PFSK-1 (cell line): ENCODE measurements at regions not wholly inside any gene's neighbourhood (a gene's known extent, or its start where the extent isn't known, plus 50 kb on each side); places are given as distances from the start of the nearest gene placed in this dataset.

Source experiments
- FOXP2 ChIP-seq: optimal IDR thresholded peaks from 2 replicates; pipeline ENCODE3; 2011; ENCODE audit warnings: borderline replicate concordance, control low read depth, inconsistent platforms; ENCODE audit not compliant: insufficient read depth; ENCODE audit errors: extremely low read length, extremely low read depth
- POLR2AphosphoS5 ChIP-seq: IDR thresholded peaks from 2 replicates; pipeline ENCODE4 v1.6.1; 2012; ENCODE audit warnings: low read depth, mild to moderate bottlenecking, control low read depth, low read length, moderate library complexity
- SIN3A ChIP-seq: IDR thresholded peaks from 2 replicates; pipeline ENCODE4 v1.6.1; 2012; ENCODE audit warnings: mild to moderate bottlenecking, low read length, moderate library complexity, borderline replicate concordance; ENCODE audit not compliant: insufficient read depth
- TAF1 ChIP-seq: IDR thresholded peaks from 2 replicates; pipeline ENCODE4 v1.6.1; 2012; ENCODE audit warnings: low read length, control low read depth, borderline replicate concordance; ENCODE audit not compliant: insufficient read depth
- TF ChIP-seq, protein P1 (sequence below), 2 experiments: IDR thresholded peaks; 2 replicates each; pipeline versions ENCODE4 v1.6.1 to v1.8.0; 2011 to 2012; ENCODE audit warnings: low read depth in 2 of 2, low read length in 2 of 2, control low read depth in 1 of 2, inconsistent platforms in 1 of 2, mild to moderate bottlenecking in 1 of 2, moderate library complexity in 1 of 2; ENCODE audit not compliant: insufficient read depth in 1 of 2

DNA sequence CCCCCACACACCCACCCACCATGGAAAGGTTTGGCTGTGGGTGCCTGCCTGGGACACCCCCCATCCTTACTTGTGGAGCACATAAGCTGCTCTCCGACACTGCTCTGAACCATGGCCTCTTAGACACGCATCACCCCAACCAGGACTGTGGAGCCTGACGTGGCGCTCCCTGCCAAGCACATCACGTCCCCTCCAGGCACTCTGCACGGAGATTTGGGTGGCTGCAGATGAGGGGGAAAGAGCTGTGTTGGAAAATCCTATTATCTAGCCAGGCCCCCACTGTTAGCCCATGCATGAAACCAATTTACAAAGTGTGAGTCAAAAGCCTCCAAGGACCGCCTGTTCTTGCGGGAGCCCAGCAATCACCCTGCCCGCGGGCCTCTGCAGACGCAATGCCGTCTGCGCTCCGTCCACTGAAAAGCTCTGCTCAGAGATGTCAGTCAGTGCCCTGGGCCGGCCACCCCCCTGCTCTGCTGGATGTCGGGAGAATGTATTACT lies 163.4 kb upstream of the NECTIN1 start:
- TF ChIP-seq FOXP2 = no peak
- TF ChIP-seq, protein P1, sequence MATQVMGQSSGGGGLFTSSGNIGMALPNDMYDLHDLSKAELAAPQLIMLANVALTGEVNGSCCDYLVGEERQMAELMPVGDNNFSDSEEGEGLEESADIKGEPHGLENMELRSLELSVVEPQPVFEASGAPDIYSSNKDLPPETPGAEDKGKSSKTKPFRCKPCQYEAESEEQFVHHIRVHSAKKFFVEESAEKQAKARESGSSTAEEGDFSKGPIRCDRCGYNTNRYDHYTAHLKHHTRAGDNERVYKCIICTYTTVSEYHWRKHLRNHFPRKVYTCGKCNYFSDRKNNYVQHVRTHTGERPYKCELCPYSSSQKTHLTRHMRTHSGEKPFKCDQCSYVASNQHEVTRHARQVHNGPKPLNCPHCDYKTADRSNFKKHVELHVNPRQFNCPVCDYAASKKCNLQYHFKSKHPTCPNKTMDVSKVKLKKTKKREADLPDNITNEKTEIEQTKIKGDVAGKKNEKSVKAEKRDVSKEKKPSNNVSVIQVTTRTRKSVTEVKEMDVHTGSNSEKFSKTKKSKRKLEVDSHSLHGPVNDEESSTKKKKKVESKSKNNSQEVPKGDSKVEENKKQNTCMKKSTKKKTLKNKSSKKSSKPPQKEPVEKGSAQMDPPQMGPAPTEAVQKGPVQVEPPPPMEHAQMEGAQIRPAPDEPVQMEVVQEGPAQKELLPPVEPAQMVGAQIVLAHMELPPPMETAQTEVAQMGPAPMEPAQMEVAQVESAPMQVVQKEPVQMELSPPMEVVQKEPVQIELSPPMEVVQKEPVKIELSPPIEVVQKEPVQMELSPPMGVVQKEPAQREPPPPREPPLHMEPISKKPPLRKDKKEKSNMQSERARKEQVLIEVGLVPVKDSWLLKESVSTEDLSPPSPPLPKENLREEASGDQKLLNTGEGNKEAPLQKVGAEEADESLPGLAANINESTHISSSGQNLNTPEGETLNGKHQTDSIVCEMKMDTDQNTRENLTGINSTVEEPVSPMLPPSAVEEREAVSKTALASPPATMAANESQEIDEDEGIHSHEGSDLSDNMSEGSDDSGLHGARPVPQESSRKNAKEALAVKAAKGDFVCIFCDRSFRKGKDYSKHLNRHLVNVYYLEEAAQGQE (IDR thresholded peaks at IDR 0.05; ENCODE audit: insufficient read depth in 1 of 2, low read depth in 2 of 2, low read length in 2 of 2) = no peak
- TF ChIP-seq TAF1 = no peak
- TF ChIP-seq SIN3A = no peak
- TF ChIP-seq POLR2AphosphoS5 = no peak

DNA sequence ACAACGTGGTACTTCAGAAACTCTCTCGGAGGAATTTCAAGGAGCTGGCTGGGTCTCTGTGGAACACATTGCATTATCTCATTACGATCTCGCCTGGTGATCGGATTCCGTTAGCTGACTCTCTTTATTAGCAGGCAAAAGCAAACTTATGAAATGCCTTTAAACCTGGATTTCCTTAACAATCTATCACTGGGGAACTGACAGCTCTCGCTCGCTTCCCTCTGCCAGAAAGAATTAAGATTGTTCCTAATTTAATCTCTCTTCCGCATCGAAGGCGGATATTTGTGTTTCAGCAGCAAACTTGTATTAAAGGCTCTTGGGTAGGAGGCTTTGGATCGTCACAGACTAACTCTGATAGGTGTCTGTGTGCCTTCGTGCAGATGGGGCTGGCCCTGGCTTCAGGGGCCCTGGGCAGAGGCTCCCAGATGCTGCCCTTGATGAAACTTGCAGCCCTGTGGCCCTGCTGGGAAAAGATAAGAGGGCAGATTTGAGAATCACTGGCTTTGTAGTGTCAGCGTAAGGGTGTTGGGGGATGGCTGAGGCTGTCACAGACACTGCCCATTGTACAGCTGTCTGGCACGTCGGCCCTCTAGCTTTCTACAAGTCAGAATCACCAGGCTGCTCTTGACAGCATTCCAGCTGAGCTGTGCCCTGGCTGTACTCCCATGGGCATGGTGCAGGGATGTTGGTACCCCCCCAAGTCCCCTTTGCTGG lies 162.2 kb upstream of the NECTIN1 start:
- TF ChIP-seq, protein P1 (IDR thresholded peaks at IDR 0.05; ENCODE audit: insufficient read depth in 1 of 2, low read depth in 2 of 2, low read length in 2 of 2) = no peak
- TF ChIP-seq FOXP2 (no peak), POLR2AphosphoS5 (no peak), SIN3A (no peak), TAF1 (no peak)

DNA sequence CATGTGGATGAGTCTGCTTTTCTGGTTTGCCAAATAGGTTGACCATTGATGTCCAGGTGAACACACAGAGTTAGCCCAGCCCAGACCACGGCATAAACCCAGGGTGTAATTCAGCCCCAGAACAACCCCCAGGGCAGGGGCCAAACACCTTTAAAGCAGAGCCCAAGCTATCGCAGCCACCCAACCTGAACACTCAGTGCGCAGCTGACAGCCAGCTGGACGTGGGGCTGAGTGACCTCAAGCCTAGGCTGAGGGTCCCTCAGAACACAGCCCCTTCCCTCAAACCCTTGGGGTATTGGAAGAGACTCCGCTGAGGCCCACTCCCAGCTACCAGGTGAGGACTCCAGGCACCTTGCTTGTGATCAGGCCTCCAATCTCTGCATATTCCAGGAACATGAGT lies 161.5 kb upstream of the NECTIN1 start:
- TF ChIP-seq, protein P1 (IDR thresholded peaks at IDR 0.05; ENCODE audit: insufficient read depth in 1 of 2, low read depth in 2 of 2, low read length in 2 of 2) = no peak
- TF ChIP-seq FOXP2 (no peak), SIN3A (no peak), POLR2AphosphoS5 (no peak), TAF1 (no peak)

DNA sequence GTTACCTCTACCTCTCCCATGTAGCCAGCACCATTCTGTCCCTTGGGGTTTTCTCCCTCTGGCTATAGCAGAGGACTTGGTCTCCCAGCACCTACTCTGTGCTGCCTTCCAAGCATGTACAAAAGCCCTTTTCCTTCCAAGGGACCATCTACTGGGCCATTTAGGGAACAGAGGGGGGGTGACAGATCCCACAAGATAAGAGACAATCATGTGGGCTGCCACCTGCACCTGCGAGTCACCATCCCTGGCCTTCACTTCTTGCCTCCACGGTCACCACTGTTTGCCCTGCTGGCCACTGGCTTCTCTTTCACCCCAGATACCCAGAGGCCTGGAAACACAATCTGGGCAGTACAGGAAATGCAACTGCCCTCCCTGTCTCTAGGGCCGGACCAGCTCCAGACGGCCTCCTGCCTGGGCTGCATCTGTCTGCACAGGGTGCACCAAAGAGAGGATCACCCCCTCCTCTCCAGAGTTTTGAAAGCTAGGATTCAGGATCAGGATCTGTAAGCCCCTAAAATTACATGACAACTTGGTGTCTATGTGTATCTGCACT lies 160.8 kb upstream of the NECTIN1 start:
- TF ChIP-seq TAF1 = no peak
- no peak for TF ChIP-seq FOXP2
- TF ChIP-seq, protein P1 (IDR thresholded peaks at IDR 0.05; ENCODE audit: insufficient read depth in 1 of 2, low read depth in 2 of 2, low read length in 2 of 2) = no peak
- no peak for TF ChIP-seq POLR2AphosphoS5
- TF ChIP-seq SIN3A = no peak
